IPS-18a (cell line): ENCODE measurements at regions not wholly inside any gene's neighbourhood (a gene's known extent, or its start where the extent isn't known, plus 50 kb on each side); places are given as distances from the start of the nearest gene placed in this dataset.

Source experiments
- H3K27ac ChIP-seq: one replicate; pipeline ENCODE4 v1.5.1; 2013; ENCODE audit warnings: low read length
- H3K27me3 ChIP-seq: one replicate; pipeline ENCODE4 v1.6.1; 2013; ENCODE audit warnings: mild to moderate bottlenecking, low read length; ENCODE audit not compliant: control insufficient read depth, insufficient read depth
- H3K36me3 ChIP-seq: one replicate; pipeline ENCODE4 v1.6.1; 2013; ENCODE audit warnings: low read depth, low read length; ENCODE audit not compliant: control insufficient read depth
- H3K4me1 ChIP-seq: one replicate; pipeline ENCODE4 v1.6.1; 2013; ENCODE audit warnings: low read depth, low read length; ENCODE audit not compliant: control insufficient read depth
- H3K4me3 ChIP-seq: one replicate; pipeline ENCODE4 v1.5.1; 2013; ENCODE audit warnings: low read length
- H3K9ac ChIP-seq: one replicate; pipeline ENCODE4 v1.6.1; 2013; ENCODE audit warnings: mild to moderate bottlenecking, low read length, moderate library complexity
- H3K9me3 ChIP-seq: one replicate; pipeline ENCODE4 v1.6.1; 2013; ENCODE audit warnings: low read depth, low read length; ENCODE audit not compliant: control insufficient read depth

DNA sequence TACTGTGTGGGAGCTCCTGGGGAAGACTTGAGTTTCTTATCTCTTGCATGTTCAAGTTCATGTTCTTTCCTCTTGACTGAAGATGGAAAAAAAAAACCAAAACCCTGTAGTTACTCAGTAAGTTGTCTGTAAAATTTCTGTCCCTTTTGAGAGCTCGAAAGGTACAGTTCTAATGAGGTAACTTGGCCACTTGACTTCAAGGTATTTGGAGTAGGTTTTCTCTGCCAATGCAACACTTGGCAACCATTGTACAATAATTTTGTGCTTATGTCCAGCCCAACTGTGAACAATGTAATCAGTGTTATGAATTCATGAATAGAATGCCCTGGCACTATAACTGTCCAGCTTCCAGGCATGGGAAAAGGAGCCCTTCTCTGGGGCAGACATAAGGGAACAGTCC lies 111.0 kb downstream of the LIPG start:
- H3K9me3 ChIP-seq = no peaks in the 10 kb centered on the region
- no peaks in the 10 kb centered on the region for H3K27me3 ChIP-seq
- H3K9ac ChIP-seq = no peak overlapping the region
- H3K4me3 ChIP-seq = no peak overlapping the region
- peaks cover 9% of the 10 kb centered on the region for H3K4me1 ChIP-seq
- H3K36me3 ChIP-seq = no peaks in the 10 kb centered on the region
- no peak overlapping the region for H3K27ac ChIP-seq

DNA sequence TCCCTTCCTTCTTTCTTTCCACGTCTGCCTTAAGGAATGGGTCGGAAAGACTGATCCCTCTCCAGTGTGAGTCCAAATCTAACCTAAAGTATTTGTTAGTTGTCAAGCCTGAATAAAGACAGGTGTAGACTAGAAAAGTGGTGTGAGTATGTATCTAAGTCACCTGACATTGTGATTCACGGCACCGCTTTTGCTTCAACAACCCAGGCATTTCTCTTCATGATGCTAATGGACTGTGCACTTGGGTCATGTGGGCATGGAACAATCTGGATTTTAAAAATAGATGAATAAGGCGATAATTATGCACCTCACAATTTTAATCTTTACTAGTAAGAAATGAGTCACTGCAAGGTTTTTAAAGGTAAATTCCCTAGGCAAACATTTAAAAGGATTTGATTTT lies 107.5 kb downstream of the LIPG start:
- H3K27me3 ChIP-seq = no peaks in the 10 kb centered on the region
- no peak overlapping the region for H3K9ac ChIP-seq
- no peak overlapping the region for H3K4me3 ChIP-seq
- no peaks in the 10 kb centered on the region for H3K9me3 ChIP-seq
- no peak overlapping the region for H3K27ac ChIP-seq
- H3K4me1 ChIP-seq = peaks cover 11% of the 10 kb centered on the region
- no peaks in the 10 kb centered on the region for H3K36me3 ChIP-seq

DNA sequence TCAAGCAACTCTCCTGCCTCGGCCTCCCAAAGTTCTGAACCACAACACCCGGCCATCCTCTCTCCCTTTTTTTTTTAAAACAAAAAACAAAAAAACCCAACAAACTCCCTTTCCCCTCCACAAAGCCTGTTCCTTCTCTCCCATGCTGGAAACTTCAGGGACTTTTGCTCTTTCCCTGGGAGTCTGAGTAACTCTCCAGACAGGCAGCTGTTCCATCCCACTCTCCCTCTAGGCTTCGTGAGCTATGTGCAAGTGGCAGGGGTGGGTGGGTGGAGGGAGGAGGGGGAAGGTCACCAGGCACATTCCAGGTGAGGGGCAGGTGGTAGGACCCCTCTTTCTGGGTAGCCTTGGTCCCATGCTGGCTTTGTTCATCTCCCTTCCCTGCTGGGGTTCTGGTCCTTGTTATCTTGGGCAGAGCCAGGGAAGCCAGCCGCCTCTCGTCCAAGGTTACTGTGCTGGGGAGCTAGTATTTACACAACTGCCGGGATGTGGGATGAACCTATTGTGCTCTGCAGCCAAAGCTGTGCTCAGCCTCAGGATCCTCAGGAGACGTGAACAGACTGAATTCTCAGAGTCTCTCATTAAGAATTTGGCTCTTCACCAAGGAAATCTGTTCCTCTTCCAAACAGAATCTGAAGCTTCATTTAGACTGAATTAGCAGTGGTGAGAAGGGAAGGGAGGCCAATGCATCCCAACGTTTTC lies 106.9 kb downstream of the LIPG start:
- Histone ChIP-seq H3K27ac (no peak overlapping the region), H3K4me1 (peaks cover 16% of the 10 kb centered on the region), H3K9ac (no peak overlapping the region), H3K27me3 (no peaks in the 10 kb centered on the region), H3K9me3 (no peaks in the 10 kb centered on the region), H3K4me3 (no peak overlapping the region), H3K36me3 (no peaks in the 10 kb centered on the region)

DNA sequence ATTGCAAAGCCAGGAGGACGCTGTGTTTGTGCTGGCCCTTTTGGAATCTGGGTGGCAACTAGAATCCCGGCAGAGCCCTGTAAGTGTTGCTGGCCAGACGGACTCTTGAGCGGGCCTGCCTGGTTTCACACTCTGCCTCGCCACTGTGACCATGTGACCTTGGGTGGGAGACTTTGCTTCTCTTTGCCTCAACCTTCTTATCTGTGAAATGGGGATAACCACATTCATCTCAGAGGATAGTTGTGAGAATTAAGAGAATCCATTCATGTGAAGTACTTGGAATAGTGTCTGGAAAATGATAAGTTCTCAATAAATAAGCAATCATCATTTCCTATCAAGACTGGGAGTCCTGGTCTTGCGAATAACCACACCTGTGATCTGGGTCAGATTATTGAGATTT lies 105.6 kb downstream of the LIPG start:
- Histone ChIP-seq H3K36me3 (no peaks in the 10 kb centered on the region), H3K4me1 (peaks cover 19% of the 10 kb centered on the region), H3K27ac (no peak overlapping the region), H3K27me3 (no peaks in the 10 kb centered on the region), H3K4me3 (no peak overlapping the region), H3K9ac (no peak overlapping the region), H3K9me3 (no peaks in the 10 kb centered on the region)

DNA sequence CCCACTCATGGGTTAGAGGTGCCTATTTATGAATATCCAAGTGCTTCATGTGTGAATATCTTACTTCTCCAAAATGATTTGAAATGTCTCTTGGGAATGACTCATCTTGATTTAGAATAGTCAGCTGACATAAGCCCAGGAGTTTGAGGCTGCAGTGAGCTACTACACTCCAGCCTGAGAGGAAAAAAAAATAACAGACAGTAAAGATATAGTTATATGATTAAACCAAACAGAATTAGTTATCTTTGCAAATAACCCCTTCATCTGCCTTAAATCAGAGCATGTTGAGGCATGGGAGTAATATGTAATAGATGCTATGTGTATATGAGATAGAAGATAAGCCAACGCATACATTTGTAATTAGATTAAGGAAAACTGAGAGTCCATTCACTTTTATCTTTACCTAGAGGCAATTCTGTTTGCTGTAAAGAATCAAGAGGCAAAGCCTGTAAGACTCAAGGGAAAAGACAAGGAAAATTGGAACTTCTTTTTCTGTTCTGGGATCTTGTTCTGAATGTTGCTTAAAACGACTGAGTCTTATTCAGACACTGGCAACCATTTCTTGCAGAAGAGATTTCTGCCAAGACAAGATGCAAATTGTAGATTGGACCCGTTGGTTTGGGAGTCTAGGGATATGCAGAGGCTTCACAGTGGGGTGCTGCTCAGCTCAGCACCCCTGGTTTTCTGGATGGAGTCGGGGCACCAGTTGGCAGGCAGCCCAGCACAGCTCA lies 104.4 kb downstream of the LIPG start:
- H3K4me1 ChIP-seq = peaks cover 19% of the 10 kb centered on the region

DNA sequence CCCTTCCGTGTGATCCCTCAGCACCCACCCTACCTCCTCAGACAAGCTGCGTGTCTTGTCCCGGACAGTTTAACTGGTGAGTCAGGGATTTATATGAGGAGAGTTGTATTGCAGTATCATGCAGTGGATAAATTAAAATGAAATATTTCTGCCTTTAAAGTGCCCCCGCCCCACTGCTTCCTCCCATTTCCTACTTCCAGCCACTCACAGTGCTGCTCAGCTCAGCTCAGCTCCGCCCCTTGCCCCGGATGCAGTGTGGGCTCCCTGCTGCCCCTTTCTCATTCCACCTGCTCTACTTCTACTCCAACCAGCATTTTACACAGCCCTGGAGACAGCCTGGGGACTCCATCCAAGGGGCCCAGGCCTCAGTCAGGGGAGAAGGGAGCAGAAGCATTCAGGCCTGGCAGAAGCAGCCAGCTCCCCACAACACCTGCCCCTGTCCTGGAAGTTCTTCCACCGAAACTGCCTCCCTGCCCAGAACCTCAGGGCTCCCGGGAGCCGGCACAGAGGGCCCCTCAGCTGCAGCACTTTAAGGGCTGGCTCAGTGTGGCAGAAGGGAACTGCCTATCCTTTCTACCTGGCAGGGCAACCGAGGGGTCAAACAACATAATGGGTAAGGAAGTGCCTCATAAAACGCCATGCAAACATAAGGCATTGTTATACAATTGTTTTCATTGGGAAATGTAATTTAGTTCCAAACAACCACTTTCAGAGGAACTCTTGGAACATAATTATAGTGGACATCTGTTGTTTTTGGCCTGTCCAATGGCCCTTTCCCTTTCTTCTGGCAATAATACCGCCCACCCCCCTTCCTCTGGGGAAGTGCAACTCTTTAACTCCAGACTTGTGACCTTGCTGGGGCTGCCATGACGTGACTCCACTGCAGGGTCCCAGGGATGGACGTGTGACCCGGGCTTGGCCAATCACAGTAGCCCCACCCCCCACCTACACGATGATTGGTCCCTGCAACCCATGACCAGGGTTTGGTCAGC lies 102.3 kb downstream of the LIPG start:
- H3K36me3 ChIP-seq = no peaks in the 10 kb centered on the region
- peaks cover 15% of the 10 kb centered on the region for H3K4me1 ChIP-seq
- H3K4me3 ChIP-seq = no peak overlapping the region
- no peaks in the 10 kb centered on the region for H3K9me3 ChIP-seq
- no peaks in the 10 kb centered on the region for H3K27me3 ChIP-seq
- H3K9ac ChIP-seq = no peak overlapping the region
- no peak overlapping the region for H3K27ac ChIP-seq

More for the DNA sequence above, 104.4 kb downstream of the LIPG start:
- no peak overlapping the region for H3K4me3 ChIP-seq
- no peak overlapping the region for H3K27ac ChIP-seq
- H3K27me3 ChIP-seq = no peaks in the 10 kb centered on the region
- no peaks in the 10 kb centered on the region for H3K9me3 ChIP-seq
- no peak overlapping the region for H3K9ac ChIP-seq
- H3K36me3 ChIP-seq = no peaks in the 10 kb centered on the region

DNA sequence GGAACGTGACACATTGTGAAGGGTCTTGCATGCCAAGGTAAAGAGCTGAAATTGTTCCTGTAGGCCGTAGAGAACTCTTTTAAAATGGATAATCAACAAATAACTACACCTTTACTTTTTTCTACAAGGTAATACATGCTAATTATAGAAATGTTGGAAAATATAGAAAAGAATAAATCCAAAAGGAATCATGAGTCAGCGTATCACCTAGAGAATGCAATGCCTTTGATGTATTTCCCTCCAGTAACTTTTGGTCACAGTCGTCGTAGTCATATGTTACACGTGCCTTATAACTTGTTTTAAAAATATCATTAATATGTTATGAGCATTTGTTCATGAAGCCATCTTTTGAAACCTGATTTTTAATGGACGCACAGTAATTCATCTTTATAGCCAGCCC lies 100.6 kb downstream of the LIPG start:
- H3K4me3 ChIP-seq = no peak overlapping the region
- H3K9ac ChIP-seq = no peak overlapping the region
- no peaks in the 10 kb centered on the region for H3K27me3 ChIP-seq
- H3K27ac ChIP-seq = no peak overlapping the region
- no peaks in the 10 kb centered on the region for H3K36me3 ChIP-seq
- H3K9me3 ChIP-seq = no peaks in the 10 kb centered on the region
- peaks cover 15% of the 10 kb centered on the region for H3K4me1 ChIP-seq

DNA sequence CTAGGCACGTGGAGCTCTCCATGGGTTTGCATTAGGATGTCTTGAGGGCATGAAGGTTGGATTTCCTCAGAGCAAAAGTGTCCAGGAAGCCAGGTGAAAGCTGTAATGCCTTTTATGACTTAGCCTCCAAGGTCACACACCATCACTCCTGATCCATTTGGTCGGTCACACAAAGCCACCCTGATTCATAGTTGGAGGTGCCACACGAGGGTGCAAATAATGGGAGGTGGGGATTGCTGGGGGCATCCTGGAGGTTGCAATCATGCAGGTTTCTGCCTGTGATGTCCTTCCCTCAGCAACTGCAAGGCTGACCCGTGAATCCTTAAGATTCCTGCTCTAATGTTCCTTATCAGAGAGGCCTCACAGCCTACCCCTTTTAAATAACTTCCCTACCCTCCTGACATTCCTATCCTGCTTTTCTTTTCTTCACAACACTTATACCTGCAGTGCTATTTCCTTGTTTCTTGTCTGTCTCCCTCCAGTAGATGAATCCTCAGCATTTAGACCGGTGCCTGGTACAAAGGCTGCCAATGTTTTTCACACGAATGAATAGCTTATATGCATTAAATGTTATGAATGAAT lies 97.1 kb downstream of the LIPG start:
- Histone ChIP-seq H3K36me3 (no peaks in the 10 kb centered on the region), H3K4me1 (peaks cover 8% of the 10 kb centered on the region), H3K27ac (no peak overlapping the region), H3K9ac (no peak overlapping the region), H3K27me3 (no peaks in the 10 kb centered on the region), H3K9me3 (no peaks in the 10 kb centered on the region), H3K4me3 (no peak overlapping the region)

DNA sequence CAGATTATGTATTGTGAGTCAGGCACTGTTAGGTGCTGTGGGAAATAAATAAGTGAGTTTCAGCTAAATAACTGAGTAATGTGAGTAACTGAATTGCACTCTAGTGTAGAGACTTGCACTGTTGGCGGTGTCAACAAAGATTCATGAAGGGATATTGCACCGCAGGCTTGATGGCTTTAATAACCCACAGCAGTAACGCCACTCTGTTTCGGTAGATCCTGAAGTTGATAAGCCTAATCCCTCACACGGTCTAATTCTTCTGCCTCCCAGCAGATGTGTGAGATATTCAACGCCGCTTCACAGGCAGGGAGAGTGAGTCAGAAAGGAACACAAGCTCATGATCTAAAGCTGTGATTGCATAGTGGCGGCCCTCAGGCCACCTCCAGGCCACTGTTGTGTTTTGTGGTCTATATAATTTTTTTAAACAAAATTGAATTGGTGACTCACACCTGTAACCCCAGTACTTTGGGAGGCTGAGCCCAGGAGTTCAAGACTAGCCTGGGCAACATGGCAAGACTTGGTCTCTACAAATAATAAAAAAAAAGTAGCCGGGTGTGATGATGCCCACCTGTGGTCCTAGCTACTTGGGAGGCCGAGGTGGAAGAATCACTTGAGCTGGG lies 94.3 kb downstream of the LIPG start:
- Histone ChIP-seq H3K9ac (no peak overlapping the region), H3K9me3 (no peaks in the 10 kb centered on the region), H3K36me3 (no peaks in the 10 kb centered on the region), H3K27ac (no peak overlapping the region), H3K4me3 (no peak overlapping the region), H3K27me3 (no peaks in the 10 kb centered on the region), H3K4me1 (peaks cover 14% of the 10 kb centered on the region)

DNA sequence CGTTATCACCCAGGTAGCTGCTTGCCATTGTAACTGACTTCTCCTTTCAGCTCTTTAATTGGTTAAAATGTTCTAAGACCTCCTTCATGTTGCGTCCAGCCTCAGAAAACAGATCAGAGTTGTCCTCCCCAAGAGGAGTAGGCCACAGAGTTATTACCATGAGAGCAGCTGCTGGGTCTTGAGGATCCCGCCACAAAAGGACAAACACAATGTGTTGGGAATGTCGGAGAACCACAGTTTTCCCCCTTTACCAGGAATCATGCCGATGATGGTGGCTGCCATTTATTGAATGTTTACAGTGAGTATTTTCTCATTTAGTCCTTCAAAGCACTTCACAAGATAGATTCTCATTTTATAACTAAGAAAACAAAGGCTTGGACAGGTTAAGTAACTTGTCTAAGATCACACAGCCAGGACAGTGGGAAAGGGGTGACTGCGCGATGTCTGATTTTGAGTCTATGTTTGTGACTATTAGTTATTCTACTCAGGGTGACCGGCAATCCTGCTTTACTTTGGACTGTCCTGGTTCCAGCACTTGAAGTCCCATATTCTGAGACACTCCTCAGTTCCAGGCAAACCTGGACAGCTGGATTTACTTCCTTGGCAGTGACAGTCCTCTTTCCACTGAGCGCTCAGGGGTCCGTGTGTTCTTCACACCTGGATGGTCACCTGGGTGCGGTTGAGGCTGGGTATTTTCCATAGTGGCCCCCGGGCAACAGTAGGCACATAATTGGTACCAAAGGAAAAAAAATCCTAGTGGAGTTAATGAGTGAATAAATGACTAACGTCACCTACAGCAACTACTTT lies 93.6 kb downstream of the LIPG start:
- no peaks in the 10 kb centered on the region for H3K27me3 ChIP-seq
- H3K4me3 ChIP-seq = no peak overlapping the region
- no peaks in the 10 kb centered on the region for H3K9me3 ChIP-seq
- no peak overlapping the region for H3K27ac ChIP-seq
- peaks cover 14% of the 10 kb centered on the region for H3K4me1 ChIP-seq
- H3K9ac ChIP-seq = no peak overlapping the region
- H3K36me3 ChIP-seq = no peaks in the 10 kb centered on the region
